SK-N-SH (cell line): ENCODE measurements at regions not wholly inside any gene's neighbourhood (a gene's known extent, or its start where the extent isn't known, plus 50 kb on each side); places are given as distances from the start of the nearest gene placed in this dataset.

Source experiments
- CTCF ChIP-seq: fragments of 200-600 bp; sonication (generic); IDR thresholded peaks from 2 replicates; pipeline ENCODE4 v1.6.1; 2017; ENCODE audit warnings: antibody characterized with exemption, mild to moderate bottlenecking, moderate library complexity
- EP300 ChIP-seq, 2 experiments: IDR thresholded peaks; 2 replicates each; pipeline versions ENCODE4 v1.4.0 to v1.6.1; 2012; ENCODE audit warnings: borderline replicate concordance in 1 of 2, low read depth in 1 of 2, low read length in 1 of 2
- GABPA ChIP-seq: IDR thresholded peaks from 2 replicates; pipeline ENCODE4 v1.4.0; 2012; ENCODE audit warnings: low read depth, mild to moderate bottlenecking
- GATA2 ChIP-seq: sonication (generic); formaldehyde crosslinking; IDR thresholded peaks from 2 replicates; pipeline ENCODE4 v1.5.0; 2020; ENCODE audit warnings: mild to moderate bottlenecking, missing genetic modification reagents
- POLR2AphosphoS5 ChIP-seq: IDR thresholded peaks from 2 replicates; pipeline ENCODE4 v1.6.1; 2012; ENCODE audit warnings: low read depth, low read length
- RAD21 ChIP-seq: IDR thresholded peaks from 2 replicates; pipeline ENCODE4 v1.6.1; 2012; ENCODE audit warnings: mild to moderate bottlenecking, low read length
- REST ChIP-seq: IDR thresholded peaks from 2 replicates; pipeline ENCODE4 v1.6.1; 2012; ENCODE audit warnings: mild to moderate bottlenecking, low read depth, low read length, moderate library complexity
- TAF1 ChIP-seq: IDR thresholded peaks from 2 replicates; pipeline ENCODE4 v1.6.1; 2012; ENCODE audit warnings: low read depth, mild to moderate bottlenecking, low read length, moderate library complexity, borderline replicate concordance

GRCh38 chr7:88484551-88484950, 177.9 kb upstream of the STEAP4 start:
- TF ChIP-seq REST (no peak), GABPA (no peak), EP300 (IDR thresholded peaks at IDR 0.05; ENCODE audit: borderline replicate concordance in 1 of 2, low read depth in 1 of 2, low read length in 1 of 2) (no peak), POLR2AphosphoS5 (no peak), GATA2 (no peak), CTCF (no peak), TAF1 (no peak), RAD21 (no peak)
